Osteoblast (primary cell): ENCODE measurements at regions not wholly inside any gene's neighbourhood (a gene's known extent, or its start where the extent isn't known, plus 50 kb on each side); places are given as distances from the start of the nearest gene placed in this dataset.

Experiments
- DNase-seq: peaks from one replicate; pipeline ENCODE4 v3.0.0; 2011; ENCODE audit warnings: low spot score, mixed read lengths; ENCODE audit not compliant: insufficient read length; ENCODE audit errors: missing footprints
- H2AFZ ChIP-seq: 2 replicates; pipeline ENCODE4 v1.6.0; 2011; ENCODE audit warnings: mild to moderate bottlenecking, low read length
- H3K27ac ChIP-seq: 2 replicates; pipeline ENCODE4 v1.5.1; 2011; ENCODE audit warnings: mild to moderate bottlenecking, low read depth, low read length, moderate library complexity
- H3K27me3 ChIP-seq: 2 replicates; pipeline ENCODE4 v1.6.0; 2012; ENCODE audit warnings: mild to moderate bottlenecking, control low read depth, inconsistent platforms, low read length, moderate library complexity; ENCODE audit not compliant: insufficient read depth
- H3K36me3 ChIP-seq: 2 replicates; pipeline ENCODE4 v1.5.1; 2011; ENCODE audit warnings: mild to moderate bottlenecking, low read length, control low read depth, moderate library complexity; ENCODE audit not compliant: insufficient read depth
- H3K4me1 ChIP-seq: 2 replicates; pipeline ENCODE4 v1.5.1; 2011; ENCODE audit warnings: mild to moderate bottlenecking, low read length, control low read depth, moderate library complexity; ENCODE audit not compliant: insufficient read depth
- H3K4me2 ChIP-seq: 2 replicates; pipeline ENCODE4 v1.6.0; 2011; ENCODE audit warnings: mild to moderate bottlenecking, low read length; ENCODE audit not compliant: insufficient read depth
- H3K4me3 ChIP-seq: fragments of 200-600 bp; sonication (generic); 3 replicates; pipeline ENCODE4 v1.5.1; 2012; ENCODE audit warnings: mild to moderate bottlenecking, low read length, inconsistent platforms; ENCODE audit not compliant: insufficient read depth
- H3K79me2 ChIP-seq: 2 replicates; pipeline ENCODE4 v1.6.0; 2012; ENCODE audit warnings: mild to moderate bottlenecking, low read length, control low read depth, inconsistent platforms; ENCODE audit not compliant: insufficient read depth
- H3K9me3 ChIP-seq: 2 replicates; pipeline ENCODE4 v1.5.1; 2011; ENCODE audit warnings: low read depth, low read length, control low read depth
- H4K20me1 ChIP-seq: 2 replicates; pipeline ENCODE4 v1.6.0; 2012; ENCODE audit warnings: mild to moderate bottlenecking, low read length, control low read depth; ENCODE audit not compliant: insufficient read depth
- CTCF ChIP-seq: IDR thresholded peaks from 2 replicates; pipeline ENCODE4 v1.5.1; 2011; ENCODE audit warnings: mild to moderate bottlenecking, low read depth, low read length, moderate library complexity; ENCODE audit errors: extremely low read depth

- H3K79me2 ChIP-seq: no peaks in the 10 kb centered on the region
- H3K36me3 ChIP-seq: no peaks in the 10 kb centered on the region
- no peak overlapping the region for H3K27ac ChIP-seq
- H3K4me1 ChIP-seq: no peaks in the 10 kb centered on the region
- no peak for TF ChIP-seq CTCF
- H3K4me3 ChIP-seq: no peak overlapping the region
- H3K27me3 ChIP-seq: no peaks in the 10 kb centered on the region
- H4K20me1 ChIP-seq: no peaks in the 10 kb centered on the region
- no peak overlapping the region for H2AFZ ChIP-seq
- no peaks in the 10 kb centered on the region for H3K9me3 ChIP-seq
- DNase-seq: no peak
- no peak overlapping the region for H3K4me2 ChIP-seq
These were observed 246.1 kb upstream of the PDE3A start for GRCh38 chr12:20122274-20122673.

- H3K36me3 ChIP-seq: no peaks in the 10 kb centered on the region
- no peak overlapping the region for H3K4me3 ChIP-seq
- no peak overlapping the region for H3K27ac ChIP-seq
- no peak for TF ChIP-seq CTCF
- H3K27me3 ChIP-seq: no peaks in the 10 kb centered on the region
- no peaks in the 10 kb centered on the region for H3K79me2 ChIP-seq
- no peaks in the 10 kb centered on the region for H3K4me1 ChIP-seq
- no peaks in the 10 kb centered on the region for H3K9me3 ChIP-seq
- DNase-seq: no peak
- no peak overlapping the region for H2AFZ ChIP-seq
- H4K20me1 ChIP-seq: no peaks in the 10 kb centered on the region
- H3K4me2 ChIP-seq: no peak overlapping the region
These were observed 244.9 kb upstream of the PDE3A start for GRCh38 chr12:20123465-20123864.

GRCh38 chr12:20125276-20125798, 243.0 kb upstream of the PDE3A start:
- no peak overlapping the region for H2AFZ ChIP-seq
- H3K4me3 ChIP-seq: no peak overlapping the region
- no peaks in the 10 kb centered on the region for H3K27me3 ChIP-seq
- no peak overlapping the region for H3K27ac ChIP-seq
- H3K9me3 ChIP-seq: no peaks in the 10 kb centered on the region
- TF ChIP-seq CTCF: no peak
- H3K36me3 ChIP-seq: no peaks in the 10 kb centered on the region
- no peaks in the 10 kb centered on the region for H3K4me1 ChIP-seq
- H3K79me2 ChIP-seq: no peaks in the 10 kb centered on the region
- no peaks in the 10 kb centered on the region for H4K20me1 ChIP-seq
- DNase-seq: no peak
- H3K4me2 ChIP-seq: no peak overlapping the region

- no peak overlapping the region for H2AFZ ChIP-seq
- H3K27ac ChIP-seq: no peak overlapping the region
- no peaks in the 10 kb centered on the region for H3K79me2 ChIP-seq
- H3K36me3 ChIP-seq: no peaks in the 10 kb centered on the region
- TF ChIP-seq CTCF: no peak
- H3K4me3 ChIP-seq: no peak overlapping the region
- peaks cover 2% of the 10 kb centered on the region for H3K9me3 ChIP-seq
- no peaks in the 10 kb centered on the region for H3K4me1 ChIP-seq
- H3K27me3 ChIP-seq: no peaks in the 10 kb centered on the region
- no peak overlapping the region for H3K4me2 ChIP-seq
- no peaks in the 10 kb centered on the region for H4K20me1 ChIP-seq
- DNase-seq: no peak
These were observed 241.7 kb upstream of the PDE3A start for GRCh38 chr12:20126601-20127000.
